ENCODE measurements at regions not wholly inside any gene's neighbourhood (a gene's known extent, or its start where the extent isn't known, plus 50 kb on each side); places are given as distances from the start of the nearest gene placed in this dataset.

DNA sequence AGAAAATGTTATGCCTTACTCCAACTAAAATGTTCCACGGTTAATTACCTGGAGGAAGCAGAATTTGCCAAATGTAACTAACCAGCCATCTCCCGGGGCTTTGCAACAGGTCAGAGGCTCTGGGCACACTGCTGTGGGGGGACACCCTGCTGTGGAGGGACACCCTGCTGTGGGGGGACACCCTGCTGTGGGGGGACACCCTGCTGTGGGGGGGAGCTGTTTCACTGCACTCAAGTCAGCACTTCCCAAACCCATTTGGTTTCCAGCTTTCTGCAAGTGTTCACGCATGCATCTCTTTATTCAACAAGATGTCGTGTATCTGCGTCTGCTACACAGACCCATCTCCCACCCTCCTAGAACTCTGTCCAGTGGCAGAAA, 239.5 kb downstream of the C16orf95 start:
- Mint-ChIP-seq H3K36me3 (peaks cover 16% of the 10 kb centered on the region), H3K9me3 (peaks cover 36% of the 10 kb centered on the region), H3K4me1 (no peaks in the 10 kb centered on the region), H3K4me3 (no peak overlapping the region), H3K27ac (no peak overlapping the region), H3K27me3 (ENCODE audit: low read depth) (peaks cover 6% of the 10 kb centered on the region)
- TF ChIP-seq, protein P1, sequence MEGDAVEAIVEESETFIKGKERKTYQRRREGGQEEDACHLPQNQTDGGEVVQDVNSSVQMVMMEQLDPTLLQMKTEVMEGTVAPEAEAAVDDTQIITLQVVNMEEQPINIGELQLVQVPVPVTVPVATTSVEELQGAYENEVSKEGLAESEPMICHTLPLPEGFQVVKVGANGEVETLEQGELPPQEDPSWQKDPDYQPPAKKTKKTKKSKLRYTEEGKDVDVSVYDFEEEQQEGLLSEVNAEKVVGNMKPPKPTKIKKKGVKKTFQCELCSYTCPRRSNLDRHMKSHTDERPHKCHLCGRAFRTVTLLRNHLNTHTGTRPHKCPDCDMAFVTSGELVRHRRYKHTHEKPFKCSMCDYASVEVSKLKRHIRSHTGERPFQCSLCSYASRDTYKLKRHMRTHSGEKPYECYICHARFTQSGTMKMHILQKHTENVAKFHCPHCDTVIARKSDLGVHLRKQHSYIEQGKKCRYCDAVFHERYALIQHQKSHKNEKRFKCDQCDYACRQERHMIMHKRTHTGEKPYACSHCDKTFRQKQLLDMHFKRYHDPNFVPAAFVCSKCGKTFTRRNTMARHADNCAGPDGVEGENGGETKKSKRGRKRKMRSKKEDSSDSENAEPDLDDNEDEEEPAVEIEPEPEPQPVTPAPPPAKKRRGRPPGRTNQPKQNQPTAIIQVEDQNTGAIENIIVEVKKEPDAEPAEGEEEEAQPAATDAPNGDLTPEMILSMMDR (IDR thresholded peaks at IDR 0.05; ENCODE audit: unreplicated experiment) = no peak
- no peak for DNase-seq (ENCODE audit: low spot score in 2 of 2, unreplicated experiment in 2 of 2)

DNA sequence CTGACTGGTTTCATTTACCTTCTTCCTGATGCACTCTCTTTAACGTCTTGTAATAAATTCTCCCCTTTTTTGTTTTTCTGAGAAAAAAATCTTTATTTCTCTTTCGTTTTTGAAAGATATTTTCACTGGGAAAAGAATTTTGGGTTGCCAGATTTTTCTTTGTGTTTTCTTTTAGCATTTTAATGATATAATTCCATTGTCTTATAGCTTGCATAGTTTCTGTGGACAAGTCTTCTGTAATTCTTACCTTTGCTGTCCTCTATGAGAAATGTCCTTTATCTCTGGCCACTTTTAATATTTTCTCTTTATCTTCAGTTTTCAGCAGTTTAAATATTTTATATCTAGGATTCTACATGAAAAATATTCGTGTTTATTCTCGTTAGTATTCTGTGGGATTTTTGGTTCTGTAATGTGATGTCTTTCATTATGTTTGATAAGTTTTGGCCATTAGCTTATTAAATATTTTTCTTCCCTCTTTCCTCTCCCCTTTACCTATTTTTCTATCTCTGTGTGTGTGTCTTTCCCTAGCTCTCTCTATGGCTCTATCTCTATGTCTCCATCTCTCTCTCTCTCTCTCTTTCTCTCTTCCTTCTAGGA, 236.5 kb downstream of the C16orf95 start:
- Mint-ChIP-seq H3K27ac (no peak overlapping the region), H3K27me3 (ENCODE audit: low read depth) (peaks cover 6% of the 10 kb centered on the region), H3K36me3 (peaks cover 21% of the 10 kb centered on the region), H3K9me3 (peaks cover 52% of the 10 kb centered on the region), H3K4me3 (no peak overlapping the region), H3K4me1 (no peaks in the 10 kb centered on the region)
- TF ChIP-seq, protein P1 (IDR thresholded peaks at IDR 0.05; ENCODE audit: unreplicated experiment) = no peak
- DNase-seq (ENCODE audit: low spot score in 2 of 2, unreplicated experiment in 2 of 2) = no peak

DNA sequence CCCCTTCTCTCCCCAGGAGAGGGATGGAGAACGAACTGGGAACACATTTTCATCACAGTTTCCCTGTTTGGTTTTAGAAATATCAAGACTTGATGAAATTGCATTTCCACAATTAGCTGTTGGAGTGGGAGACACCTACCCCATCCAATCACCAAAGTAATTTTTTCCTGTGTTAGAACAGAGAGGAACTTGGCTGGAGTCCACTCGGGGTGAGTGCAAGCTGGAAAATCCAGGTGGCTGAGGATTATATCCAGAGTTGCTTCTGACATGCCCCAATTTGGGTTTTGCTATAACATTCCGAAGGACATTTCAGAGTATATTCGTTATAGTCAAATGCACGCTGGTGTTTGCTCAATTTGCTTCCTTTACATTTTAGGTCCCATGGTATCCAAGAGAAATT, 231.8 kb downstream of the C16orf95 start:
- Mint-ChIP-seq H3K36me3 (peaks cover 13% of the 10 kb centered on the region), H3K27ac (no peak overlapping the region), H3K27me3 (ENCODE audit: low read depth) (peaks cover 7% of the 10 kb centered on the region), H3K9me3 (peaks cover 38% of the 10 kb centered on the region), H3K4me3 (no peak overlapping the region), H3K4me1 (peaks cover 2% of the 10 kb centered on the region)
- TF ChIP-seq, protein P1 (IDR thresholded peaks at IDR 0.05; ENCODE audit: unreplicated experiment) = no peak
- DNase-seq (ENCODE audit: low spot score in 2 of 2, unreplicated experiment in 2 of 2) = no peak

DNA sequence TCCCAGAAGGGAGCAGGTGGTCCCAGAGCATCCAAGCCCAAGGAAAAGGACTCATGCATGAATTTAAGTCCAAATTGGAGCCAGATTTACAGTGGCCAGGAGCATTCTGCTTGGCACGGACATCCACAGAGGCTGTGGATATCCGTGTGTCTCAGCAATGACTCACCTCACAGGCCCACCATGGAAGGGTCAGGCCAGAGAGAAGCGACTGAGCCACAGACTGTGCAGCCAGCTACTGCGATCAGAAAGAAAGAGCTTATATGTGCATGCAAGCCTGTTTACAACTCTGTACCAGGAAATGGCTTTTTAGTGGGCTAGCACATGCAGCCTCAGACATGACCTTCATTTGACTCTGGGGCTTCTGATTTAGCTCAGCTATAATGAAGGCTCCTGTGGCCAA, 231.0 kb downstream of the C16orf95 start:
- no peak overlapping the region for H3K27ac Mint-ChIP-seq
- H3K4me1 Mint-ChIP-seq = peaks cover 2% of the 10 kb centered on the region
- peaks cover 31% of the 10 kb centered on the region for H3K9me3 Mint-ChIP-seq
- TF ChIP-seq, protein P1 (IDR thresholded peaks at IDR 0.05; ENCODE audit: unreplicated experiment) = no peak
- DNase-seq (ENCODE audit: low spot score in 2 of 2, unreplicated experiment in 2 of 2) = no peak
- no peak overlapping the region for H3K4me3 Mint-ChIP-seq
- H3K27me3 Mint-ChIP-seq (ENCODE audit: low read depth) = peaks cover 7% of the 10 kb centered on the region
- peaks cover 9% of the 10 kb centered on the region for H3K36me3 Mint-ChIP-seq

DNA sequence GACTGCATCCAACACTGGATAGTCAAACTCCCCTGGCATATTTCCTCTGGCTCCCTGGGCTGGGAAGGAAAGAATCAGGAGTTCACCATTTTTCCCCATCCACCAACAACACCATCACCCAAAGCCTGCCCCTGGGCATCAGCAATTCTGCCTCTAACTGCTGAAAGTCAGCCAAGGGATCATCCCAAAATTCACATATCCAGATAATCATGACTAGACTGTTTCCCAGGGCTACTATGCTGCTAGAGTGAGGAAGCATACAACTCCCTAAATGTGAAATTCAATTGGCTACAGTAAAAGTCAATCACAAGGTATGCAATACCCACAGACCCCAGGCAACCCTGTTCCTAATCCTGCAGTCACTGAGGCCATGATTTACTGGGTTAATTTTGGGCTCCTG, 230.6 kb downstream of the C16orf95 start:
- Mint-ChIP-seq H3K27ac (no peak overlapping the region), H3K27me3 (ENCODE audit: low read depth) (peaks cover 11% of the 10 kb centered on the region), H3K9me3 (peaks cover 27% of the 10 kb centered on the region), H3K4me1 (peaks cover 2% of the 10 kb centered on the region), H3K4me3 (no peak overlapping the region), H3K36me3 (peaks cover 7% of the 10 kb centered on the region)
- TF ChIP-seq, protein P1 (IDR thresholded peaks at IDR 0.05; ENCODE audit: unreplicated experiment) = no peak
- no peak for DNase-seq (ENCODE audit: low spot score in 2 of 2, unreplicated experiment in 2 of 2)

DNA sequence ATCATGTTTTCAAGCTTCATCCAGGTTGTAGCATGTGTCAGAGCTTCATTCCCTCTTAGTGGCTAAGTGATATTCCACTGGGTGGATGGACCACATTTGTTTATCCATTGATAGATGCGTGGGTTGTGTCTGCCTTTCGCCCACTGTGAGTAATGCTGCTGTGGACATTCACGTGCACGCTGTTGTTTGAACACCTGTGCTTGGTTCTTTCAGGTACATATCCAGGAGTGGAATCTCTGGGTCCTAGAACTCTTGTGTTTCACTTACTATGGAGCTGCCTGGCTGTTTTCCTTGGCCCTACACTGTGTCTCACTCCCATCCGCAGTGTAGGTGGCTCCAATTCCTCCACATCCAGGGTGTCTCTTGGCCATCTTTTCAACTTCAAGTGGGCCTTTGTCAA, 224.2 kb downstream of the C16orf95 start:
- Mint-ChIP-seq H3K4me1 (peaks cover 15% of the 10 kb centered on the region), H3K27me3 (ENCODE audit: low read depth) (peaks cover 16% of the 10 kb centered on the region), H3K4me3 (no peak overlapping the region), H3K9me3 (no peaks in the 10 kb centered on the region), H3K27ac (no peak overlapping the region), H3K36me3 (no peaks in the 10 kb centered on the region)
- TF ChIP-seq, protein P1 (IDR thresholded peaks at IDR 0.05; ENCODE audit: unreplicated experiment) = no peak
- peak in 1 of 2 experiments; percentile 3 for DNase-seq (ENCODE audit: low spot score in 2 of 2, unreplicated experiment in 2 of 2)
